HepG2 (cell line): ENCODE measurements at regions not wholly inside any gene's neighbourhood (a gene's known extent, or its start where the extent isn't known, plus 50 kb on each side); places are given as distances from the start of the nearest gene placed in this dataset.

Source experiments
- ARNT ChIP-seq: fragments of 450-650 bp; IDR thresholded peaks from 2 replicates; pipeline ENCODE4 v1.6.1; 2017
- ARNTL ChIP-seq: sonication (generic); formaldehyde crosslinking; IDR thresholded peaks from 2 replicates; pipeline ENCODE4 v1.4.0; 2020; ENCODE audit warnings: mild to moderate bottlenecking, missing genetic modification reagents
- ATF5 ChIP-seq: sonication (generic); formaldehyde crosslinking; IDR thresholded peaks from 2 replicates; pipeline ENCODE4 v1.4.0; 2020; ENCODE audit warnings: mild to moderate bottlenecking, low read depth, missing genetic modification reagents
- HES4 ChIP-seq: sonication (generic); formaldehyde crosslinking; IDR thresholded peaks from 2 replicates; pipeline ENCODE4 v1.9.0; 2021; ENCODE audit warnings: mild to moderate bottlenecking, missing genetic modification reagents, borderline replicate concordance
- JUNB ChIP-seq: sonication (generic); formaldehyde crosslinking; IDR thresholded peaks from 2 replicates; pipeline ENCODE4 v1.8.0; 2022; ENCODE audit warnings: missing genetic modification reagents, mild to moderate bottlenecking, borderline replicate concordance
- KLF12 ChIP-seq: sonication (generic); formaldehyde crosslinking; IDR thresholded peaks from 2 replicates; pipeline ENCODE4 v1.4.0; 2020; ENCODE audit warnings: missing genetic modification reagents, borderline replicate concordance
- LRRFIP1 ChIP-seq: sonication (generic); formaldehyde crosslinking; conservative IDR thresholded peaks from 2 replicates; pipeline ENCODE4 v1.4.0; 2020; ENCODE audit warnings: missing genetic modification reagents
- POLR2AphosphoS5 ChIP-seq: IDR thresholded peaks from 2 replicates; pipeline ENCODE4 v1.6.1; 2012; ENCODE audit warnings: low read depth, low read length
- PRDM10 ChIP-seq: sonication (generic); formaldehyde crosslinking; IDR thresholded peaks from 2 replicates; pipeline ENCODE4 v1.4.0; 2020; ENCODE audit warnings: low read depth, missing genetic modification reagents
- TBP ChIP-seq: sonication (generic); formaldehyde crosslinking; IDR thresholded peaks from 2 replicates; pipeline ENCODE4 v1.5.0; 2020; ENCODE audit warnings: missing genetic modification reagents
- YEATS2 ChIP-seq: sonication (generic); formaldehyde crosslinking; IDR thresholded peaks from 2 replicates; pipeline ENCODE4 v1.4.0; 2020; ENCODE audit warnings: missing genetic modification reagents, borderline replicate concordance
- ZGPAT ChIP-seq: IDR thresholded peaks from 2 replicates; pipeline ENCODE4 v1.6.1; 2016; ENCODE audit warnings: mild to moderate bottlenecking
- ZKSCAN8 ChIP-seq: IDR thresholded peaks from 2 replicates; pipeline ENCODE4 v1.6.1; 2016; ENCODE audit warnings: borderline replicate concordance, missing genetic modification reagents, missing compliant biosample characterization
- ZMYM4 ChIP-seq: sonication (generic); formaldehyde crosslinking; IDR thresholded peaks from 2 replicates; pipeline ENCODE4 v1.8.1; 2023; ENCODE audit warnings: mild to moderate bottlenecking, missing genetic modification reagents
- ZNF282 ChIP-seq: fragments of 450-650 bp; IDR thresholded peaks from 2 replicates; pipeline ENCODE4 v1.6.1; 2018; ENCODE audit not compliant: partially characterized antibody
- ZNF30 ChIP-seq: sonication (generic); formaldehyde crosslinking; IDR thresholded peaks from 2 replicates; pipeline ENCODE4 v1.5.0; 2020; ENCODE audit warnings: mild to moderate bottlenecking, missing genetic modification reagents
- ZNF335 ChIP-seq: sonication (generic); formaldehyde crosslinking; IDR thresholded peaks from 2 replicates; pipeline ENCODE4 v1.4.0; 2020; ENCODE audit warnings: missing genetic modification reagents
- ZNF362 ChIP-seq: sonication (generic); formaldehyde crosslinking; IDR thresholded peaks from 2 replicates; pipeline ENCODE4 v1.4.0; 2020; ENCODE audit warnings: missing genetic modification reagents, mild to moderate bottlenecking, borderline replicate concordance
- ZNF432 ChIP-seq: sonication (generic); formaldehyde crosslinking; IDR thresholded peaks from 2 replicates; pipeline ENCODE4 v1.5.0; 2020; ENCODE audit warnings: missing genetic modification reagents, mild to moderate bottlenecking, borderline replicate concordance
- ZNF773 ChIP-seq: sonication (generic); formaldehyde crosslinking; IDR thresholded peaks from 2 replicates; pipeline ENCODE4 v1.4.0; 2020; ENCODE audit warnings: missing genetic modification reagents, borderline replicate concordance

GRCh38 chr12:132426349-132427173 is 63.4 kb upstream of the FBRSL1 start (continued):
- no peak for TF ChIP-seq LRRFIP1
- peak; percentile 45; the same call in 1 of the 2 replicates for TF ChIP-seq ZKSCAN8 (CRISPR knock-in tag)
- no peak for TF ChIP-seq POLR2AphosphoS5
- no peak; the same call in 1 of the 2 replicates for TF ChIP-seq ZNF432
- TF ChIP-seq HES4 (CRISPR knock-in tag): peak; percentile 75; the same call in 1 of the 2 replicates
- TF ChIP-seq ZNF773 (CRISPR knock-in tag): 0 out of 2 replicates have a peak, but pooled peaks have one; percentile 16
- TF ChIP-seq YEATS2 (CRISPR knock-in tag): 0 out of 2 replicates have a peak, but pooled peaks have one; percentile 43
- 0 out of 2 replicates have a peak, but pooled peaks have one; percentile 67 for TF ChIP-seq ATF5 (CRISPR knock-in tag)
- peak; percentile 94 for TF ChIP-seq ZNF30 (CRISPR knock-in tag)
- TF ChIP-seq ARNT: no peak
- no peak for TF ChIP-seq ZNF282
- no peak for TF ChIP-seq PRDM10 (CRISPR knock-in tag)
- TF ChIP-seq KLF12: no peak
- peak; percentile 55; the same call in 1 of the 2 replicates for TF ChIP-seq JUNB (CRISPR knock-in tag)
- TF ChIP-seq TBP (CRISPR knock-in tag): no peak
- peak; percentile 68 for TF ChIP-seq ZMYM4 (CRISPR knock-in tag)
- no peak for TF ChIP-seq ZNF362
- peak; percentile 59; the same call in 1 of the 2 replicates for TF ChIP-seq ZNF335
- peak; percentile 71 for TF ChIP-seq ZGPAT (CRISPR knock-in tag)
- peak; percentile 100 for TF ChIP-seq ARNTL (CRISPR knock-in tag)
